ENCODE measurements at regions not wholly inside any gene's neighbourhood (a gene's known extent, or its start where the extent isn't known, plus 50 kb on each side); places are given as distances from the start of the nearest gene placed in this dataset.

DNA sequence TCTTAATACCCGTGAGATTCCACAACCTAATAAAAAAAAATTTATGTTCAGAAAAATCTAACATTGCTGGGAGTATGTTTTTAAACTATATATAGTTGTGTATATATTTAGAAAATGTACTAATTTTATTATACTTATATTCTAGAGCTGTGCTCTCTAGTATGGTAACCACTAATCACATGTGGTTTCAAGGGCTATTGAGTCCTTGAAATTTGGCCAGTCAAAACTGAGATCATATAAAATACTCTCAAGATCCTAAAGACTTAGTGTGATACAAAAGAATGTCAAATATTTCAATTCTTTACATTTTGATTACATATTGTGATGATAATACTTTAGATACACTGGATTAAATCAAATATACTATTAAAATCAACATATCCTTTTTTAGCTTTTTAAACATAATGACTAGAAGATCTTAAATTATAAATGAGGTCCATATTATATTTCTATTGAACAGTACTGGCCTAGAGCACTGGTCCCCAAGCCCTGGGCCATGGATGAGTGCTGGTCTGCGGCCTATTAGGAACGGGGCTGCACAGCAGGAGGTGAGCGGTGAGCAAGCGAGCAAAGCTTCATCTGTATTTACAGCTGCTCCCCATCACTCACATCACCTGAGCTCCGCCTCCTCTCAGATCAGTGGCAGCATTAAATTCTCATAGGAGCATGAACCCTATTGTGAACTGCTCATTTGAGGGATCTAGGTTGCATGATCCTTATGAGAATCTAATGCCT, 176.5 kb upstream of the NBEA start:
- Histone ChIP-seq H3K36me3 (ENCODE audit: insufficient read depth) (no peaks in the 10 kb centered on the region), H4K20me1 (ENCODE audit: insufficient read depth) (no peaks in the 10 kb centered on the region), H3K4me1 (ENCODE audit: low read depth, poor library complexity, severe bottlenecking) (no peaks in the 10 kb centered on the region), H3K4me3 (IDR thresholded peaks at IDR 0.05; ENCODE audit: insufficient read depth, low read depth, low read length) (no peak overlapping the region), H3K27ac (no peak overlapping the region), H3K9ac (no peak overlapping the region), H2AFZ (ENCODE audit: low read depth) (no peak overlapping the region), H3K27me3 (ENCODE audit: insufficient read depth, low read depth) (no peaks in the 10 kb centered on the region), H3K79me2 (ENCODE audit: insufficient read depth, low read depth) (no peaks in the 10 kb centered on the region), H3K4me2 (no peak overlapping the region)
- TF ChIP-seq, protein P1, sequence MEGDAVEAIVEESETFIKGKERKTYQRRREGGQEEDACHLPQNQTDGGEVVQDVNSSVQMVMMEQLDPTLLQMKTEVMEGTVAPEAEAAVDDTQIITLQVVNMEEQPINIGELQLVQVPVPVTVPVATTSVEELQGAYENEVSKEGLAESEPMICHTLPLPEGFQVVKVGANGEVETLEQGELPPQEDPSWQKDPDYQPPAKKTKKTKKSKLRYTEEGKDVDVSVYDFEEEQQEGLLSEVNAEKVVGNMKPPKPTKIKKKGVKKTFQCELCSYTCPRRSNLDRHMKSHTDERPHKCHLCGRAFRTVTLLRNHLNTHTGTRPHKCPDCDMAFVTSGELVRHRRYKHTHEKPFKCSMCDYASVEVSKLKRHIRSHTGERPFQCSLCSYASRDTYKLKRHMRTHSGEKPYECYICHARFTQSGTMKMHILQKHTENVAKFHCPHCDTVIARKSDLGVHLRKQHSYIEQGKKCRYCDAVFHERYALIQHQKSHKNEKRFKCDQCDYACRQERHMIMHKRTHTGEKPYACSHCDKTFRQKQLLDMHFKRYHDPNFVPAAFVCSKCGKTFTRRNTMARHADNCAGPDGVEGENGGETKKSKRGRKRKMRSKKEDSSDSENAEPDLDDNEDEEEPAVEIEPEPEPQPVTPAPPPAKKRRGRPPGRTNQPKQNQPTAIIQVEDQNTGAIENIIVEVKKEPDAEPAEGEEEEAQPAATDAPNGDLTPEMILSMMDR (conservative IDR thresholded peaks at IDR 0.05; ENCODE audit: low read depth, low read length) = no peak

DNA sequence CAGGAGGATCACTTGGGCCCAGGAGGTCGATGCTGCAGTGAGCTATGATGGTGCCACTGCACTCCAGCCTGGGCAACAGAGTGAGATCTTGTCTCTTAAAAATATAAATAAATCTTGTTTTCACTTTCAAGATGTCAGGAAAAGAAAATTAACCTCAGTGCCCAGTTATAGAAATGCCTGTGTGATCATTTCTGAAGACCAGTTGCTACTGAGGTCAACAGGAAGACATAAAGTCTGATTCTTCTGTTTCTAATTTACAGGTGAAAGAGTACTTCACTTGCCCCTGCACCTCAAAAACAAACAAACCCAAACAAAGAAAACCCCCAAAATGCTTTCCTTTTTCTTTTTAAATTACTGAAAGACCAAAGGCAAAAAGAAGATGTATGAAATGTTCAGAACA, 174.3 kb upstream of the NBEA start:
- no peak overlapping the region for H2AFZ ChIP-seq (ENCODE audit: low read depth)
- H3K4me2 ChIP-seq = no peak overlapping the region
- no peaks in the 10 kb centered on the region for H3K36me3 ChIP-seq (ENCODE audit: insufficient read depth)
- no peak overlapping the region for H3K27ac ChIP-seq
- H3K79me2 ChIP-seq (ENCODE audit: insufficient read depth, low read depth) = no peaks in the 10 kb centered on the region
- H3K27me3 ChIP-seq (ENCODE audit: insufficient read depth, low read depth) = no peaks in the 10 kb centered on the region
- H4K20me1 ChIP-seq (ENCODE audit: insufficient read depth) = no peaks in the 10 kb centered on the region
- no peak overlapping the region for H3K9ac ChIP-seq
- H3K4me1 ChIP-seq (ENCODE audit: low read depth, poor library complexity, severe bottlenecking) = no peaks in the 10 kb centered on the region
- H3K4me3 ChIP-seq (IDR thresholded peaks at IDR 0.05; ENCODE audit: insufficient read depth, low read depth, low read length) = no peak overlapping the region
- TF ChIP-seq, protein P1 (conservative IDR thresholded peaks at IDR 0.05; ENCODE audit: low read depth, low read length) = no peak

DNA sequence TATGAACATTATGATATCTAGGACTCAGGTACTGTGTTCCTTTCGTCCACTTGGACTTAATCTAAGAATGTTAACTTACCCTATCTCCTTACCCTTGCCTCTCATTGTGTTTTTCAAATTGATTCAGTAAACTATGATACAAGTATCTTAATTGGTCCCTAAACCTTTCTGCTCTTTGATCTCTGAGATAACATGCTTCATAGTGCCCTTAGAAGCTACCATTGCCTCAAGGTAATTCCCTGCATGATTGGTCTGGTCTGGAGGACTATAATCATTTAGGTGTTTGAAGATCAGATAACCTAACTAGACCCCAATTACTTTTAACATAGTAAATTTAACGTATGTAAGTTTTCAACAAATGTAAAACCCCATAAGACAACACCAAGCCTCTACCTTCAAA, 169.9 kb upstream of the NBEA start:
- H4K20me1 ChIP-seq (ENCODE audit: insufficient read depth) = no peaks in the 10 kb centered on the region
- H3K4me2 ChIP-seq = no peak overlapping the region
- no peaks in the 10 kb centered on the region for H3K36me3 ChIP-seq (ENCODE audit: insufficient read depth)
- H3K79me2 ChIP-seq (ENCODE audit: insufficient read depth, low read depth) = no peaks in the 10 kb centered on the region
- H3K9ac ChIP-seq = no peak overlapping the region
- H2AFZ ChIP-seq (ENCODE audit: low read depth) = no peak overlapping the region
- no peak overlapping the region for H3K27ac ChIP-seq
- no peaks in the 10 kb centered on the region for H3K27me3 ChIP-seq (ENCODE audit: insufficient read depth, low read depth)
- no peak overlapping the region for H3K4me3 ChIP-seq (IDR thresholded peaks at IDR 0.05; ENCODE audit: insufficient read depth, low read depth, low read length)
- TF ChIP-seq, protein P1 (conservative IDR thresholded peaks at IDR 0.05; ENCODE audit: low read depth, low read length) = no peak
- H3K4me1 ChIP-seq (ENCODE audit: low read depth, poor library complexity, severe bottlenecking) = no peaks in the 10 kb centered on the region

DNA sequence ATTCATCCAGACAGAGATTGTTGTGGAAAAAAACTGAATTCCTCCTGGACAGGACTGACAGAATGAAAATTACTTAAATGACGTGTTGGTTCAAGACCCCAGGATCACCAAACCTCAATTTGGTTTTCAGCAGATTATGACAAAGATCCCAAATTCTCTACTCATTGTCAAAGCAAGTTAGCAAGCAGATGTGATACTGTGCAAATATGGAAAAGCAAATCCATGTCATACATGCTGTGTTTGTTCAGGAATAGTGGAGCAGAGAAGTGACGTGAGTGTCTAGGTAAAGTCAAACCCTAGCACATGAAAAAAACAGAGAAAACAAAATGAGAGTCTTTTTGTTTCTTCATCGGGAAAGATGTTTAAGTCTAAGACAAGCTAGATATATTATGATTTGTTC, 169.2 kb upstream of the NBEA start:
- no peaks in the 10 kb centered on the region for H4K20me1 ChIP-seq (ENCODE audit: insufficient read depth)
- TF ChIP-seq, protein P1 (conservative IDR thresholded peaks at IDR 0.05; ENCODE audit: low read depth, low read length) = no peak
- H3K9ac ChIP-seq = no peak overlapping the region
- H3K4me3 ChIP-seq (IDR thresholded peaks at IDR 0.05; ENCODE audit: insufficient read depth, low read depth, low read length) = no peak overlapping the region
- no peak overlapping the region for H3K27ac ChIP-seq
- no peaks in the 10 kb centered on the region for H3K36me3 ChIP-seq (ENCODE audit: insufficient read depth)
- H3K4me1 ChIP-seq (ENCODE audit: low read depth, poor library complexity, severe bottlenecking) = no peaks in the 10 kb centered on the region
- H3K27me3 ChIP-seq (ENCODE audit: insufficient read depth, low read depth) = no peaks in the 10 kb centered on the region
- H3K79me2 ChIP-seq (ENCODE audit: insufficient read depth, low read depth) = no peaks in the 10 kb centered on the region
- no peak overlapping the region for H3K4me2 ChIP-seq
- H2AFZ ChIP-seq (ENCODE audit: low read depth) = no peak overlapping the region

All from KMS-11 (cell line).